Activated CD4-positive, CD25-positive, alpha-beta regulatory T cell treated with anti-CD3 and anti-CD28 coated beads, Interleukin-2, amount 50 U/mL, for 24 hours (primary cell): ENCODE measurements at regions not wholly inside any gene's neighbourhood (a gene's known extent, or its start where the extent isn't known, plus 50 kb on each side); places are given as distances from the start of the nearest gene placed in this dataset.

Experiments
- ATAC-seq, 2 donors: fragments of 150-1000 bp; cut with Tn5 transposase; one replicate each; pipeline ENCODE4 v1.10.0; 2021; ENCODE audit warnings: mild to moderate bottlenecking in 1 of 2, moderate library complexity in 1 of 2

DNA sequence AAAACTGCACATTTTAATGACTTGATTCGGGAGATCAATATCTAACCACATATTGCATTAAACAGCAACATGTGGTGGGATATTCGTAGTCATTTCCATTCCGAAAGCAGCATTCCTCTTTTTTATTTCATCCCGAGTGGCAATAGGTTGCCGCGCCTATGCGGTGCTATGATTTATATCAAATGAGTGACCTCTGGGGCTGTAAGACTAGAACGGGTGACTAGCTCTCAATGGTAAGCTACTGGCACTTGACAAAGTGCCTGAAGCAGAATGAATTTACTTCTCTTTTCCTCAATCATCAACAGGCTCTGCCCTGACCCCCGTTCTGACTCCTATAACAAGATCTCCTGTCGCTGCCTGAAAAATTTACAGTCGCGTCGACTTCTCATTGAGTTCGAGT is 162.3 kb downstream of the ZNF281 start:
- ATAC-seq: no peak

GRCh38 chr1:200245473-200245872 is 164.4 kb downstream of the ZNF281 start:
- no peak for ATAC-seq

- no peak for ATAC-seq
Observed at GRCh38 chr1:200243042-200243437, 166.8 kb downstream of the ZNF281 start.

- no peak for ATAC-seq
Observed at GRCh38 chr1:200242110-200243041, 167.5 kb downstream of the ZNF281 start.

- ATAC-seq: no peak
Observed at GRCh38 chr1:200240656-200241055, 169.2 kb downstream of the ZNF281 start.

DNA sequence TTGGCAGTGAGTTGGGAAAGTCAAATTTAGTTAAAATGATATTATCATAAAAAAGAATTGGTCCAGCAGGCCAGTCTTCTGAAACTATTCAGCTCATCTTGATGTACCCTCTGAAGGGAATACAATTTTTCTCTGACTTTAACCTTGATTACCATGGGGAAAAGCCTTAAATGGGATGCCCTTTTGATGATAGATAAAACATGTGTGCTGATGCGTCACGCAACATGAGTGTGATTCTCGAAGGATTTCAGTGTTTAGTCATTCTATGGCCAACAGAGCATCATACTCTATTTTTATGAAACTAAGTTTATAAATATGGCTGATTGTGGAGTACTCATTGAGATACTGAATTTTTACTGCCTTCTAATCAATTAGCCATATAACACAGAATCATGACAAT is 171.5 kb downstream of the ZNF281 start:
- ATAC-seq: no peak

DNA sequence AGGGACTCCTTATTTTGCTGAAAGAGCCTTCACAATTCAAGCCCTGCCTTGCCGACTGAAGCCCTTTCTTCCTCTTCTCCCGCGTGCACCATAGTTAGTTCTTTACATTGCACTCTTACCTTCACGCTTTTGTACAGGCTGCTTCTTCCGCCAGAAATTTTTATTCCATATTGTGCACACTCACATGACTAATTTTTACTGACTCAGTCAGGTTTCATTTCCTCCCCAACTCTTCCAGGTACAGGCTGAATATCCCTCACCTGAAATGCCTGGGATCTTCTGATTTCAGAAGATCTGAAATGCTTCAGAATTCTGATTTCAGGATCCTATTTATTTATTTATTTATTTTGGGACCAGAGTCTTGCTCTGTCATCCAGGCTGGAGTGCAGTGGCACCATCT is 172.8 kb downstream of the ZNF281 start:
- no peak for ATAC-seq

GRCh38 chr1:200234938-200235337 is 174.9 kb downstream of the ZNF281 start:
- ATAC-seq: no peak

DNA sequence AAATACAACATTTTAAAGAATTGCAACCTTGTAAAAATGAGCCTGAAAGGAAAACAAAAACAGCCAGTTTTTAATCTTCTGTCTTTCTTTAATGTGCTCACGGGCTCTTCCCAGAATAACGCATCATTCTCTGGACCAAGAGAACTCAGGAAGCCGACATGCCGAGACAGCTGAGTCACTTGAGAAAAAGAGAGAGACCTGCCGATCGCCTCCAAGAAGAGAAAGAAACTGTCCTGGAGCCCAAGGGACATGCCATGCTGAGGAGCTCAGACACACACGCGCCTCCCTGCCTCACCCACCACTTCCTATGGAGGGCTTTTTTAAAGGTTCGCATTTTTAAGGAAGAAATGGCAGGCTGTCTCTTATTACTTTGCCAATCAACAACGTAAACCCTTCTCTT is 176.4 kb downstream of the ZNF281 start:
- no peak for ATAC-seq

GRCh38 chr1:200231787-200232231 is 178.0 kb downstream of the ZNF281 start:
- ATAC-seq: no peak

- no peak for ATAC-seq
Observed at GRCh38 chr1:200230671-200231070, 179.2 kb downstream of the ZNF281 start.

GRCh38 chr1:200228486-200228885 is 181.3 kb downstream of the ZNF281 start:
- no peak for ATAC-seq

DNA sequence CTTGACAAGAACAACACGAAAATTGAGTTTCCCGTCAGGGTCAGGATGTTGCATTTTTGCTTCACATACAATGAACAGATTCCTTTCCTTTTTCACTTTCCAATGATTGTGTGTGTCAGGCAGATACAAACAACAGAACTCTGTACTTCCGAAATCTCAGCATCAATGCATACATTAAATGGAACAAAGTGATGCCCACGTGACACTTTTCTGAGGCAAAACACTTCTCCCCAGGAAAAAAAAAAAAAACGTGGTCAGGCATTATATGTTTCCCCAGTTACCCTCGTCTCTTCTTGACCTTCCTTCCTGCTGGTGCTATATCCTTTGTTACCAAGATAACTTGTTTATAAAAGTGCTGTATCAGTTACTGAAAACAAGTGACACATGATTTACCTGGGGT is 181.8 kb downstream of the ZNF281 start:
- ATAC-seq: no peak
